Common myeloid progenitor, CD34-positive (primary cell): ENCODE measurements at regions not wholly inside any gene's neighbourhood (a gene's known extent, or its start where the extent isn't known, plus 50 kb on each side); places are given as distances from the start of the nearest gene placed in this dataset.

Source experiments
- CTCF ChIA-PET: fragments of 350-600 bp; sonication (Branson Sonifier 250); formaldehyde crosslinking; loops from one replicate; lab custom pipeline; 2021; ENCODE audit warnings: antibody characterized with exemption; lab: Charles Lee
- POLR2A ChIA-PET: fragments of 350-600 bp; sonication (Branson Sonifier 250); formaldehyde crosslinking; loops from one replicate; lab custom pipeline; 2021; ENCODE audit warnings: antibody characterized with exemption; lab: Charles Lee
- DNase-seq, 3 donors: peaks; one replicate each; pipeline versions ENCODE4 v3.0.0 to v3.0.0-alpha.2; 2013
- H3K27ac ChIP-seq, 2 experiments: 1 replicate in 1 of 2; 2 replicates in 1 of 2; pipeline ENCODE4 v1.7.0; 2013; ENCODE audit warnings: inconsistent platforms in 2 of 2, low read length in 2 of 2, mild to moderate bottlenecking in 2 of 2, low read depth in 1 of 2, moderate library complexity in 1 of 2; ENCODE audit not compliant: severe bottlenecking in 2 of 2, insufficient read depth in 1 of 2, poor library complexity in 1 of 2
- H3K27me3 ChIP-seq, 5 experiments: replicated peaks in 2 of 5; 1 replicate in 3 of 5; 2 replicates in 2 of 5; pipeline versions ENCODE4 v1.6.1 to v1.7.0; 2013; ENCODE audit warnings: low read length in 4 of 5, mild to moderate bottlenecking in 2 of 5, moderate library complexity in 2 of 5, inconsistent platforms in 1 of 5; ENCODE audit not compliant: insufficient read depth in 5 of 5, control insufficient read depth in 4 of 5
- H3K36me3 ChIP-seq, 4 experiments: 1 replicate in 2 of 4; 2 replicates in 2 of 4; pipeline versions ENCODE4 v1.6.1 to v1.7.0; 2013; ENCODE audit warnings: low read length in 3 of 4, control low read depth in 1 of 4, mild to moderate bottlenecking in 1 of 4; ENCODE audit not compliant: control insufficient read depth in 4 of 4, insufficient read depth in 4 of 4
- H3K4me1 ChIP-seq, 4 experiments: 1 replicate in 3 of 4; 2 replicates in 1 of 4; pipeline versions ENCODE4 v1.6.1 to v1.7.1; 2013; ENCODE audit warnings: low read length in 3 of 4, mild to moderate bottlenecking in 3 of 4, control low read depth in 1 of 4, inconsistent platforms in 1 of 4, moderate library complexity in 1 of 4; ENCODE audit not compliant: control insufficient read depth in 4 of 4, insufficient read depth in 4 of 4; ENCODE audit errors: control extremely low read depth in 1 of 4
- H3K4me3 ChIP-seq, 7 experiments: 1 replicate in 4 of 7; 2 replicates in 3 of 7; pipeline versions ENCODE4 v1.5.1 to v1.7.0; 2013; ENCODE audit warnings: mild to moderate bottlenecking in 7 of 7, low read length in 6 of 7, moderate library complexity in 6 of 7, inconsistent platforms in 2 of 7, low read depth in 2 of 7, control low read depth in 1 of 7; ENCODE audit not compliant: insufficient read depth in 4 of 7, control insufficient read depth in 1 of 7; ENCODE audit errors: extremely low read depth in 1 of 7
- H3K9me3 ChIP-seq, 5 experiments: 1 replicate in 4 of 5; 2 replicates in 1 of 5; pipeline versions ENCODE4 v1.6.1 to v1.7.1; 2013; ENCODE audit warnings: low read length in 4 of 5, mild to moderate bottlenecking in 2 of 5, inconsistent platforms in 1 of 5, low read depth in 1 of 5, moderate library complexity in 1 of 5; ENCODE audit not compliant: control insufficient read depth in 4 of 5, insufficient read depth in 2 of 5; ENCODE audit errors: control extremely low read depth in 1 of 5
- WGBS: methylation state at CpG from one replicate; pipeline ENCODE4 v1.1.5; 2013; ENCODE audit not compliant: insufficient coverage; 5-methylcytosine and 5-hydroxymethylcytosine counted together

GRCh38 chr6:119649531-119649930 is 300.0 kb upstream of the MAN1A1 start:
- no peaks in the 10 kb centered on the region for H3K27me3 ChIP-seq
- CTCF ChIA-PET, result no interaction called here
- POLR2A ChIA-PET, result no interaction called here
- peaks cover 0 to 10% (median 7%) of the 10 kb centered on the region in 4 experiments for H3K4me1 ChIP-seq
- no peak overlapping the region for H3K4me3 ChIP-seq
- DNase-seq, result no peak
- WGBS, result 94% methylated on average over 5 of the region's 6 CpGs
- no peak overlapping the region for H3K27ac ChIP-seq
- no peaks in the 10 kb centered on the region for H3K36me3 ChIP-seq
- no peaks in the 10 kb centered on the region for H3K9me3 ChIP-seq

GRCh38 chr6:119647309-119647708 is 297.7 kb upstream of the MAN1A1 start:
- Histone ChIP-seq H3K27me3 (no peaks in the 10 kb centered on the region), H3K36me3 (no peaks in the 10 kb centered on the region), H3K4me1 (peaks cover 3 to 22% (median 12%) of the 10 kb centered on the region in 4 experiments), H3K4me3 (no peak overlapping the region), H3K27ac (no peak overlapping the region), H3K9me3 (no peaks in the 10 kb centered on the region)
- CTCF ChIA-PET, result interaction anchor here (0.6 to 1.0 kb wide), 2 partner anchors 30 to 70 kb away, joined by 3 read pairs; no protein-coding TSS in a partner anchor
- WGBS, result 94% methylated on average over 2 of the region's 2 CpGs
- POLR2A ChIA-PET, result no interaction called here
- no peak for DNase-seq

- DNase-seq, result peak in 2 of 3 donors; percentile 53 to 57
- WGBS, result 73% methylated on average over 7 of the region's 7 CpGs
- Histone ChIP-seq H3K27me3 (no peaks in the 10 kb centered on the region), H3K27ac (no peak overlapping the region), H3K4me3 (no peak overlapping the region), H3K36me3 (no peaks in the 10 kb centered on the region), H3K9me3 (no peaks in the 10 kb centered on the region), H3K4me1 (peaks cover 5 to 25% (median 17%) of the 10 kb centered on the region in 4 experiments)
- ChIA-PET POLR2A (no interaction called here), CTCF (no interaction called here)
These were observed 294.3 kb upstream of the MAN1A1 start for GRCh38 chr6:119643876-119644275.

DNA sequence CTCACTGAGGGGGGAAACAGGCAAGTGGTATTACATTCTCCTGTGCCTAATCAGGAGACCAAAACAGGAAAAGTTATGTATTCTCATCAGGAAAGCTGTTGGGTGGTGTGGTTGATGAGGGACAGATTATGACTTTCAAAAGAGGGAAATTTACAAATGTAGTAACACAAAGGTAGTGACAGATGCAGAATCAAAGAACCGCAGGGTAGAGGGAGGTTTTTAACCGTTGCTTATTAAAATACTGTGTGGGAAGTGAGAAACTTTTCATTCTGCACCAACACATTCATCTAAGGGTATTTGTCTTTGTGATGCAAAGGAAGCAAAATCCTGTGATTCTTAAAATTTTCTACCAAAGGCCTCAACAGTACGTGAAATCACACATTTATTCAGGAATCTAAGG is 288.2 kb upstream of the MAN1A1 start:
- H3K4me3 ChIP-seq, result peak overlapping the region in 3 of 7 experiments; percentile 22 to 59 (median 48)
- WGBS, result 0% methylated on average over 1 of the region's 3 CpGs
- ChIA-PET POLR2A (no interaction called here), CTCF (interaction anchor here (1.1 to 1.9 kb wide), 2 partner anchors 10 to 31 kb away, joined by 3 to 4 read pairs; no protein-coding TSS in a partner anchor)
- DNase-seq, result peak; percentile 22 to 78 (median 78)
- peaks cover 0 to 10% (median 0%) of the 10 kb centered on the region in 5 experiments for H3K9me3 ChIP-seq
- peaks cover 12 to 22% (median 16%) of the 10 kb centered on the region in 4 experiments for H3K4me1 ChIP-seq
- H3K27ac ChIP-seq, result peak overlapping the region; percentile 49 to 55
- H3K36me3 ChIP-seq, result peaks cover 0 to 5% (median 0%) of the 10 kb centered on the region in 4 experiments
- no peaks in the 10 kb centered on the region for H3K27me3 ChIP-seq

DNA sequence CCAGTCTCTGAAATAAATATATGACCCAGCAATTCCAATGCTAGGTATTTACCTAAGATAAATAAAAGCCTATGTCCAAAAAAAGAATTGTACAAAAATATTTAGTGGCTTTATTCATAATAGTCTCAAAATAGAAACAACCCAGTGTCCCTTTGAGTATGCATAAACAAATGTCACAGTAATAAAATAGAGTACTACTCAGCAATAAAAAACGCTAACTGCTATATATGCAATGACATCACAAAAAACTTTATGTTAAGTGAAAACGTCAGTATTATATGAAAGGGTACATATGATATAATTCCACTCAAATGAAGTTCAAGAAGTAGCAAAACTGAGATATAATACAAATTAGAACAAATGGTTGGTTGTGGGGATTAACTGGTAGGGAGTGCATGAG is 286.5 kb upstream of the MAN1A1 start:
- Histone ChIP-seq H3K4me3 (no peak overlapping the region), H3K27ac (no peak overlapping the region), H3K36me3 (peaks cover 0 to 5% (median 0%) of the 10 kb centered on the region in 4 experiments), H3K27me3 (no peaks in the 10 kb centered on the region), H3K4me1 (peaks cover 12 to 22% (median 16%) of the 10 kb centered on the region in 4 experiments), H3K9me3 (peaks cover 0 to 12% (median 0%) of the 10 kb centered on the region in 5 experiments)
- CTCF ChIA-PET, result interaction anchor here (1.5 kb wide), 1 partner anchor 285 kb away, joined by 4 read pairs; no protein-coding TSS in a partner anchor
- DNase-seq, result no peak
- no CpG with 5 or more reads among the region's 2 CpGs for WGBS
- POLR2A ChIA-PET, result no interaction called here

- H3K9me3 ChIP-seq, result peaks cover 0 to 12% (median 3%) of the 10 kb centered on the region in 5 experiments
- no peak overlapping the region for H3K4me3 ChIP-seq
- H3K4me1 ChIP-seq, result peaks cover 3 to 24% (median 11%) of the 10 kb centered on the region in 4 experiments
- H3K36me3 ChIP-seq, result peaks cover 0 to 5% (median 0%) of the 10 kb centered on the region in 4 experiments
- no peaks in the 10 kb centered on the region for H3K27me3 ChIP-seq
- no peak for DNase-seq
- CTCF ChIA-PET, result no interaction called here
- WGBS, result no CpG with 5 or more reads among the region's 3 CpGs
- H3K27ac ChIP-seq, result no peak overlapping the region
- POLR2A ChIA-PET, result no interaction called here
These were observed 283.9 kb upstream of the MAN1A1 start for GRCh38 chr6:119633461-119633860.

DNA sequence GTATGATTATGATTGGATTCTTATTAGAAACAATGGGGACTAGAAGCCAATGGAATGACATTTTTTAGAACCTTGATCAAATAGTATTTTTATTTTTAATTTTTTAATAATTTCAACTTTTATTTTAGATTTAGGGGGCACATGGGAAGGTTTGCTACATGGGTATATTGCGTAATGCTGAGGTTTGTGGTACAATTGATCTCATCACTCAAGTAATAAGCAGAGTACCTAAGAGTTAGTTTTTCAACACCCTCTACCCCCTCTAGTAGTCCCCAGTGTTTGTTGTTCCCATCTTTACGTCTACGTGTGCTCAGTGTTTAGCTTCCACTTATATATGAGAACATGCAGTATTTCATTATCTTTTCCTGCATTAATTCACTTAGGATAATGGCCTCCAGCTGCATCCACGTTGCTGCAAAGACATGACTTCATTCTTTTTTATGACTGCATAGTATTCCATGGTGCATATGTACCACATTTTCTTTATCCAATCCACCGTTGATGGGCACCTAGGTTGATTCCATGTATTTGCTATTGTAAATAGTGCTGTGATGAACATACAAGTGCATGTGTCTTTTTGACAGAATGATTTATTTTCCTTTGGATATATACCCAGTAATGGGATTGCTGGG is 281.1 kb upstream of the MAN1A1 start:
- ChIA-PET POLR2A (no interaction called here), CTCF (no interaction called here)
- Histone ChIP-seq H3K36me3 (peaks cover 0 to 5% (median 0%) of the 10 kb centered on the region in 4 experiments), H3K4me3 (no peak overlapping the region), H3K27me3 (no peaks in the 10 kb centered on the region), H3K4me1 (peaks cover 9 to 26% (median 15%) of the 10 kb centered on the region in 4 experiments), H3K9me3 (peaks cover 0 to 12% (median 3%) of the 10 kb centered on the region in 5 experiments), H3K27ac (no peak overlapping the region)
- DNase-seq, result peak in 1 of 3 donors; percentile 30
- WGBS, result 100% methylated on average over 2 of the region's 5 CpGs
